ENCODE measurements at regions not wholly inside any gene's neighbourhood (a gene's known extent, or its start where the extent isn't known, plus 50 kb on each side); places are given as distances from the start of the nearest gene placed in this dataset.

GRCh38 chr2:183696028-183696427, 571.8 kb downstream of the NUP35 start:
- H3K4me3 ChIP-seq (ENCODE audit: low read depth in 1 of 5, low read length in 5 of 5), result no peak overlapping the region
- no peak overlapping the region for H3K9ac ChIP-seq (ENCODE audit: low read length in 5 of 5)
- no peaks in the 10 kb centered on the region for H3K27me3 ChIP-seq (ENCODE audit: control insufficient read depth in 5 of 5, insufficient read depth in 4 of 5, low read length in 5 of 5)
- H3K9me3 ChIP-seq (ENCODE audit: control insufficient read depth in 5 of 5, low read length in 5 of 5), result peaks cover 0 to 6% (median 3%) of the 10 kb centered on the region in 5 donors
- no peak overlapping the region for H3K27ac ChIP-seq (ENCODE audit: low read depth, low read length)
- no peaks in the 10 kb centered on the region for H3K4me1 ChIP-seq (ENCODE audit: control insufficient read depth in 5 of 5, insufficient read depth in 5 of 5, low read length in 5 of 5)
- H3K36me3 ChIP-seq (ENCODE audit: control insufficient read depth in 5 of 5, insufficient read depth in 5 of 5, low read length in 5 of 5), result no peaks in the 10 kb centered on the region

GRCh38 chr2:183709829-183710228, 585.6 kb downstream of the NUP35 start:
- Histone ChIP-seq H3K36me3 (ENCODE audit: control insufficient read depth in 5 of 5, insufficient read depth in 5 of 5, low read length in 5 of 5) (no peaks in the 10 kb centered on the region), H3K9me3 (ENCODE audit: control insufficient read depth in 5 of 5, low read length in 5 of 5) (peaks cover 0 to 7% (median 0%) of the 10 kb centered on the region in 5 donors), H3K9ac (ENCODE audit: low read length in 5 of 5) (no peak overlapping the region), H3K27ac (ENCODE audit: low read depth, low read length) (no peak overlapping the region), H3K27me3 (ENCODE audit: control insufficient read depth in 5 of 5, insufficient read depth in 4 of 5, low read length in 5 of 5) (no peaks in the 10 kb centered on the region), H3K4me1 (ENCODE audit: control insufficient read depth in 5 of 5, insufficient read depth in 5 of 5, low read length in 5 of 5) (no peaks in the 10 kb centered on the region), H3K4me3 (ENCODE audit: low read depth in 1 of 5, low read length in 5 of 5) (no peak overlapping the region)

DNA sequence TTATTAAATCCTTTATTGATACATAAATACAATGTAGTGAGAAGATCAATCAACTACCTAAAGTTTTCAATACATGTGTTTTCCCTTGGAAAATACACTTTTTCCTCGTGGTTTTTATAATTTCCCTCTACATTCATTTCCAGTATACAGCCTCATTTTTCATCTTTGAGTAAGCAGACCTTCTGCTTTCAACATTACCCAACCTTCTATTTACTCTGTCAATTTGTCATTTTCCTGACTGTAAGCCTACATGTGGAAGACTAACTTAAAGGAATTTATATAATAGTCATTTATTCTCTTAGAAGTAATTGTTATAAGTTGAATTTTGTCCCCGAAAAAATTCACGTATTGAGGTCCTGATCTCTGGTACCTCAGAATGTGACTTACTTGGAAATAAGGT, 594.0 kb downstream of the NUP35 start:
- Histone ChIP-seq H3K4me1 (ENCODE audit: control insufficient read depth in 5 of 5, insufficient read depth in 5 of 5, low read length in 5 of 5) (no peaks in the 10 kb centered on the region), H3K27me3 (ENCODE audit: control insufficient read depth in 5 of 5, insufficient read depth in 4 of 5, low read length in 5 of 5) (no peaks in the 10 kb centered on the region), H3K9ac (ENCODE audit: low read length in 5 of 5) (no peak overlapping the region), H3K9me3 (ENCODE audit: control insufficient read depth in 5 of 5, low read length in 5 of 5) (no peaks in the 10 kb centered on the region), H3K27ac (ENCODE audit: low read depth, low read length) (no peak overlapping the region), H3K36me3 (ENCODE audit: control insufficient read depth in 5 of 5, insufficient read depth in 5 of 5, low read length in 5 of 5) (no peaks in the 10 kb centered on the region), H3K4me3 (ENCODE audit: low read depth in 1 of 5, low read length in 5 of 5) (no peak overlapping the region)

DNA sequence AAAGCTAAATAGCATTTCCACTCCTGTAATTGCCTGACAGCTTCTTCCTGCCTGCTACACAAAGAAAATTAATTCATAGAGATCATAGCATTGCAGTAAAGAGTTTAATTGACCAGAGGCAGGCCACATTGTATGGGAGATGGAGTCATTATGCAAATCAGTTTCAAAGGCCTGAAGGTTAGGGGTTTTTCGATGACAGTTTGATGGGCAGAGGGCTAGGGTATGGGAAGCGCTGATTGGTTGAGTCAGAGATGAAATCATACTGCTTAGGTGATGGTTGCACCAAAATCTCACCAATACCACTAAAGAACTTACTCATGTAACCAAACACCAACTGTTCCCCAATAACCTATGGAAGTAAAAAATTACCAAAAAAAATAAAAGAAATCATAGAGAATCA, 599.0 kb downstream of the NUP35 start:
- Histone ChIP-seq H3K4me3 (ENCODE audit: low read depth in 1 of 5, low read length in 5 of 5) (no peak overlapping the region), H3K36me3 (ENCODE audit: control insufficient read depth in 5 of 5, insufficient read depth in 5 of 5, low read length in 5 of 5) (no peaks in the 10 kb centered on the region), H3K9me3 (ENCODE audit: control insufficient read depth in 5 of 5, low read length in 5 of 5) (peaks cover 0 to 3% (median 0%) of the 10 kb centered on the region in 5 donors), H3K27me3 (ENCODE audit: control insufficient read depth in 5 of 5, insufficient read depth in 4 of 5, low read length in 5 of 5) (no peaks in the 10 kb centered on the region), H3K27ac (ENCODE audit: low read depth, low read length) (no peak overlapping the region), H3K9ac (ENCODE audit: low read length in 5 of 5) (no peak overlapping the region), H3K4me1 (ENCODE audit: control insufficient read depth in 5 of 5, insufficient read depth in 5 of 5, low read length in 5 of 5) (no peaks in the 10 kb centered on the region)

DNA sequence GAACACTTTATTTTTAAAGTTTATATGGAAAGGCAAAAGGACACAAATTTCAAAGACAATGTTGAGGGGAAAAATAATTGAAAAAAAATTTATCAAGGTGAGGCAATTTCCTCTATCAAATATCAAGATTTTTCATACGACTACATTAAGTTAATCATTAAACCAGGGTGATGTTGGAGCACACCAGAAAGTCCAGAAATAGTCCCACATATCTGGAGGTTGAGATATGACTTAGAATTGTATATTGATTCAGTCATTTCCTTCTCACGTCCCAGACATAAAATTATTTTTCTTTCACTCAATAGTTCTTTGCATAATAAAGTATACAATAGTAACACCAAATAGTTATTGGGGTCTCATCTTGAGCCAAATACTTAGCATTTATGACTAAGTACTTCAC, 605.1 kb downstream of the NUP35 start:
- no peak overlapping the region for H3K9ac ChIP-seq (ENCODE audit: low read length in 5 of 5)
- H3K27ac ChIP-seq (ENCODE audit: low read depth, low read length), result no peak overlapping the region
- H3K4me3 ChIP-seq (ENCODE audit: low read depth in 1 of 5, low read length in 5 of 5), result no peak overlapping the region
- H3K36me3 ChIP-seq (ENCODE audit: control insufficient read depth in 5 of 5, insufficient read depth in 5 of 5, low read length in 5 of 5), result no peaks in the 10 kb centered on the region
- H3K9me3 ChIP-seq (ENCODE audit: control insufficient read depth in 5 of 5, low read length in 5 of 5), result peaks cover 0 to 3% (median 0%) of the 10 kb centered on the region in 5 donors
- no peaks in the 10 kb centered on the region for H3K27me3 ChIP-seq (ENCODE audit: control insufficient read depth in 5 of 5, insufficient read depth in 4 of 5, low read length in 5 of 5)
- no peaks in the 10 kb centered on the region for H3K4me1 ChIP-seq (ENCODE audit: control insufficient read depth in 5 of 5, insufficient read depth in 5 of 5, low read length in 5 of 5)

- Histone ChIP-seq H3K9ac (ENCODE audit: low read length in 5 of 5) (no peak overlapping the region), H3K4me3 (ENCODE audit: low read depth in 1 of 5, low read length in 5 of 5) (no peak overlapping the region), H3K36me3 (ENCODE audit: control insufficient read depth in 5 of 5, insufficient read depth in 5 of 5, low read length in 5 of 5) (no peaks in the 10 kb centered on the region), H3K27ac (ENCODE audit: low read depth, low read length) (no peak overlapping the region), H3K4me1 (ENCODE audit: control insufficient read depth in 5 of 5, insufficient read depth in 5 of 5, low read length in 5 of 5) (no peaks in the 10 kb centered on the region), H3K27me3 (ENCODE audit: control insufficient read depth in 5 of 5, insufficient read depth in 4 of 5, low read length in 5 of 5) (no peaks in the 10 kb centered on the region), H3K9me3 (ENCODE audit: control insufficient read depth in 5 of 5, low read length in 5 of 5) (no peaks in the 10 kb centered on the region)
These were observed 616.0 kb downstream of the NUP35 start for GRCh38 chr2:183740241-183740640.

DNA sequence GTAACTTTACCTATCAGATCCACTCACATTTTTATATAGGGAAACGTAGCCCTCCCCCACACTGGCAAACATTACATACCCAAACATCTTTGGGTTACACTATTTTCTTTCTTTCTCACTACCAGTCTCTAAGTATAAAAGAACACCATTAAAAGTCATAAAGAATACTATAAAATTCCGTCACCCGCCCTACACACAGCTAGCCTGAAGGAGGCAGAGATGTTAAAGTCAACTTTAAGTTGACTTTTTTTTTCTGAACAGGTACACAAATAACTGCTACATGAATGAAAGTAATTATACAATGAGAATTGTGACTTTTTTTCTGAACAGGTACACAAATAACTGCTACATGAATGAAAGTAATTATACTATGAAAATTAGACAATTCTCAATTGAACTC, 628.3 kb downstream of the NUP35 start:
- H3K27me3 ChIP-seq (ENCODE audit: control insufficient read depth in 5 of 5, insufficient read depth in 4 of 5, low read length in 5 of 5), result no peaks in the 10 kb centered on the region
- H3K4me1 ChIP-seq (ENCODE audit: control insufficient read depth in 5 of 5, insufficient read depth in 5 of 5, low read length in 5 of 5), result no peaks in the 10 kb centered on the region
- H3K9me3 ChIP-seq (ENCODE audit: control insufficient read depth in 5 of 5, low read length in 5 of 5), result no peaks in the 10 kb centered on the region
- H3K27ac ChIP-seq (ENCODE audit: low read depth, low read length), result no peak overlapping the region
- no peak overlapping the region for H3K9ac ChIP-seq (ENCODE audit: low read length in 5 of 5)
- no peak overlapping the region for H3K4me3 ChIP-seq (ENCODE audit: low read depth in 1 of 5, low read length in 5 of 5)
- no peaks in the 10 kb centered on the region for H3K36me3 ChIP-seq (ENCODE audit: control insufficient read depth in 5 of 5, insufficient read depth in 5 of 5, low read length in 5 of 5)

GRCh38 chr2:183759033-183759432, 634.8 kb downstream of the NUP35 start:
- Histone ChIP-seq H3K27me3 (ENCODE audit: control insufficient read depth in 5 of 5, insufficient read depth in 4 of 5, low read length in 5 of 5) (no peaks in the 10 kb centered on the region), H3K9ac (ENCODE audit: low read length in 5 of 5) (no peak overlapping the region), H3K9me3 (ENCODE audit: control insufficient read depth in 5 of 5, low read length in 5 of 5) (no peaks in the 10 kb centered on the region), H3K27ac (ENCODE audit: low read depth, low read length) (no peak overlapping the region), H3K4me3 (ENCODE audit: low read depth in 1 of 5, low read length in 5 of 5) (no peak overlapping the region), H3K36me3 (ENCODE audit: control insufficient read depth in 5 of 5, insufficient read depth in 5 of 5, low read length in 5 of 5) (no peaks in the 10 kb centered on the region), H3K4me1 (ENCODE audit: control insufficient read depth in 5 of 5, insufficient read depth in 5 of 5, low read length in 5 of 5) (no peaks in the 10 kb centered on the region)

GRCh38 chr2:183773775-183774174, 649.5 kb downstream of the NUP35 start:
- Histone ChIP-seq H3K4me1 (ENCODE audit: control insufficient read depth in 5 of 5, insufficient read depth in 5 of 5, low read length in 5 of 5) (no peaks in the 10 kb centered on the region), H3K27me3 (ENCODE audit: control insufficient read depth in 5 of 5, insufficient read depth in 4 of 5, low read length in 5 of 5) (no peaks in the 10 kb centered on the region), H3K4me3 (ENCODE audit: low read depth in 1 of 5, low read length in 5 of 5) (no peak overlapping the region), H3K9me3 (ENCODE audit: control insufficient read depth in 5 of 5, low read length in 5 of 5) (no peaks in the 10 kb centered on the region), H3K36me3 (ENCODE audit: control insufficient read depth in 5 of 5, insufficient read depth in 5 of 5, low read length in 5 of 5) (no peaks in the 10 kb centered on the region), H3K9ac (ENCODE audit: low read length in 5 of 5) (no peak overlapping the region), H3K27ac (ENCODE audit: low read depth, low read length) (no peak overlapping the region)

GRCh38 chr2:183780072-183780471, 655.8 kb downstream of the NUP35 start:
- Histone ChIP-seq H3K9me3 (ENCODE audit: control insufficient read depth in 5 of 5, low read length in 5 of 5) (peaks cover 0 to 2% (median 0%) of the 10 kb centered on the region in 5 donors), H3K4me1 (ENCODE audit: control insufficient read depth in 5 of 5, insufficient read depth in 5 of 5, low read length in 5 of 5) (no peaks in the 10 kb centered on the region), H3K36me3 (ENCODE audit: control insufficient read depth in 5 of 5, insufficient read depth in 5 of 5, low read length in 5 of 5) (no peaks in the 10 kb centered on the region), H3K27ac (ENCODE audit: low read depth, low read length) (no peak overlapping the region), H3K9ac (ENCODE audit: low read length in 5 of 5) (no peak overlapping the region), H3K27me3 (ENCODE audit: control insufficient read depth in 5 of 5, insufficient read depth in 4 of 5, low read length in 5 of 5) (no peaks in the 10 kb centered on the region), H3K4me3 (ENCODE audit: low read depth in 1 of 5, low read length in 5 of 5) (no peak overlapping the region)

DNA sequence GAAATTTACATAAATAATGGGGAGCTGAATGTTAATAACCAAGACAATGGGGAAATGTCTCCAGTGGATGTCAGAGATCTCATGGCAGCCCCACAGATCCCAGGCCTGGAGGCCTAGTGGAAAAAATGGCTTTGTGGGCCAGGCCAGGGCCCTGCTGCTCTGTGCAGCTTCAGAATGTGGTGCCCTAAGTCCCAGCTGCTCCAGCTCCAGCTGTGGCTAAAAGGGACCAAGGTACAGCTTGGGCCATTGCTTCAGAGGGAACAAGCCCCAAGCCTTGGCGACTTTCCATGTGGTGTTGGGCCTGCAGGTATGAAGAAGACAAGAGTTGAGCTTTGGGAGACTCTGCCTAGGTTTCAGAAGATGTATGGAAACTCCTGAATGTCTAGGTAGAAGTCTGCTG, 658.2 kb downstream of the NUP35 start:
- Histone ChIP-seq H3K4me1 (ENCODE audit: control insufficient read depth in 5 of 5, insufficient read depth in 5 of 5, low read length in 5 of 5) (no peaks in the 10 kb centered on the region), H3K9me3 (ENCODE audit: control insufficient read depth in 5 of 5, low read length in 5 of 5) (peaks cover 0 to 2% (median 0%) of the 10 kb centered on the region in 5 donors), H3K4me3 (ENCODE audit: low read depth in 1 of 5, low read length in 5 of 5) (no peak overlapping the region), H3K27me3 (ENCODE audit: control insufficient read depth in 5 of 5, insufficient read depth in 4 of 5, low read length in 5 of 5) (no peaks in the 10 kb centered on the region), H3K36me3 (ENCODE audit: control insufficient read depth in 5 of 5, insufficient read depth in 5 of 5, low read length in 5 of 5) (no peaks in the 10 kb centered on the region), H3K9ac (ENCODE audit: low read length in 5 of 5) (no peak overlapping the region), H3K27ac (ENCODE audit: low read depth, low read length) (no peak overlapping the region)
